NCI-H2107 treated with DMSO at 0.1 percent for 48 hours (cell line): ENCODE measurements at regions not wholly inside any gene's neighbourhood (a gene's known extent, or its start where the extent isn't known, plus 50 kb on each side); places are given as distances from the start of the nearest gene placed in this dataset.
"Not testable (repeated sequence)": the region's sequence is repeated elsewhere in the genome, so short reads cannot be mapped to it uniquely, and the experiment has no call there.

Experiments
- DNase-seq: peaks from one replicate; lab custom pipeline; 2025; ENCODE audit not compliant: unreplicated experiment; lab: John Stamatoyannopoulos, UW

DNA sequence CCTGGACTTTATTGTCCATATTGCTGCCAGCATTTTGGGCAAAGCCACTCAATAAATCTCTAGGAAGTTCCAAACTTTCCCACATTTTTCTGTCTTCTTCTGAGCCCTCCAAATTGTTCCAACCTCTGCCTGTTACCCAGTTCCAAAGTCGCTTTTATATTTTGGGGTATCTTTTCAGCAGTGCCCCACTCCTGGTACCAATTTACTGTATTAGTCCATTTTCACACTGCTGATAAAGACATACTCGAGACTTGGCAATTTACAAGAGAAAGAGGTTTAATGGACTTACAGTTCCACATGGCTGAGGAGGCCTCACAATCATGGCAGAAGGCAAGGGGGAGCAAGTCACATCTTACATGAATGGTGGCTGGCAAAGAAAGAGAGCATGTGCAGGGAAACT lies 53.4 kb downstream of the AHSP start:
- not testable (repeated sequence) for DNase-seq

DNA sequence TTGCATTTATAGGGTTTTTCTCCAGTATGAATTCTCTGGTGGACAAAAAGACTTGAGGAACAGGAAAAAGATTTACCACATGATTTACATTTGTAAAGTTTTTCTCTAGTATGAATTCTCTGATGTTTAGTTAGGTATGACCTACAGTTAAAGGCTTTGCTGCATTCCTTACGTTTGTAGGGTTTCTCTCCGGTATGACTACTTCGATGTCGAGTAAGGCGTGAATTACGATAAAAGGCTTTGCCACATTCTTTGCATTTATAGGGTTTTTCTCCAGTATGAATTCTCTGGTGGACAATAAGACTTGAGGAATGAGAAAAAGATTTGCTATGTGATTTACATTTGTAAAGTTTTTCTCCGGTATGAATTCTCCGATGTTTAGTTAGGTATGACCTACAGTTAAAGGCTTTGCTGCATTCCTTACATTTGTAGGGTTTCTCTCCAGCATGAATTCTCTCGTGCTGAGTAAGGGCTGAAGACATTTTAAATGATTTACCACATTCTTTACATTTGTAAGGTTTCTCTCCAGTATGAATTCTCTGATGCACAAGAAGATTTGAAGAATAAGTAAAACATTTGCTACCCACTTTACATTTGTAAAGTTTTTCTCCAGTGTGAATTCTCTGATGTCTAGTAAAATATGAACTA lies 74.2 kb downstream of the AHSP start:
- DNase-seq = not testable (repeated sequence)

DNA sequence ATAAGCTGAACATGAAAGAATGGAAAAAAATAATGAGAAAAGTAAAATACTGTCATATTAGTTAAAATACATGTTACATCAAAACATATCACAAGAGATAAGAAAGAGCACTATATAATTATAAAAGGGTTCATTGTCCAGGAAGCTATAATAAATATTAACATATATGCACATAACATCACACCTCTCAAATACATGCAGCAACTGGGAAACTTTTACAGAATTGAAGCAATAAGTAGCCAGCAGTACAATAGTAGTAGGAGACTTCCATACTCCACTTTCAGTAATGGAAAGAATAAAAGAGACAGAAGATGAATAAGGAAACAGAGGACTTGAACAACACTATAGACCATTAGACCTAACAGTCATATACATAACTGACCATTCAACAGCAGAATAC lies 90.4 kb downstream of the AHSP start:
- DNase-seq = no peak

DNA sequence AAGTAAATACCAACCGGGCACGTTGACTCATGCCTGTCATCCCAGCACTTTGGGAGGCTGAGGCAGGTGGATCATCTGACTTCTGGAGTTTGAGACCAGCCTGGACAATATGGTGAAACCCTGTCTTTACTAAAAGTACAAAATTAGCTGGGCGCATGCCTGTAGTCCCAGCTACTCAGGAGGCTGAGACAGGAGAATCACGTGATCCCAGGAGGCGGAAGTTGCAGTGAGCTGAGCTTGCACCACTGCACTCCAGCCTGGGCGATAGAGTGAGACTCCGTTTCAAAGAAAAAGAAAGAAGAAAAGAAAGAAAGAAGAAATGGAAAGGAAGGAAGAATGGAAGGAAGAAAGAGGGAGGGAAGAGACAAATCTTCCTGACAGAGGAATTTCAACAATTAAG lies 108.7 kb downstream of the AHSP start:
- no peak for DNase-seq

DNA sequence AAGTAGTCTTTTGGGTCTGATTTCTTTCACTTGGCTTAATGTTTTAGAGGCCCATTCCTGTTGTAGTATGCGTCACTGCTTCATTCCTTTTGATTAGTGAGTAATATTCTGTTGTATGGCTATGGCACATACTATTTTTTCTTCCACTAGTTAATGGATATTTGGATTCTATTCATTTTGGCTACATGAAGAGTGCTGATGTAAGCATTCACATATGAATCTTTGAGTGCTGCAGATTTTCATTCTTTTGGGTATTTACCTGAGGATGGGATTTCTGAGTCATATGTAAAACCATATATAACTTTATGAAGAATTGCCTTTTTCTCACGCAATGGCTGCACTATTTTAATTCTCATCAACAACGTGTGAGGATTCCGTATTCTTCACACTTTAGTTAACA lies 113.6 kb downstream of the AHSP start:
- DNase-seq = no peak

DNA sequence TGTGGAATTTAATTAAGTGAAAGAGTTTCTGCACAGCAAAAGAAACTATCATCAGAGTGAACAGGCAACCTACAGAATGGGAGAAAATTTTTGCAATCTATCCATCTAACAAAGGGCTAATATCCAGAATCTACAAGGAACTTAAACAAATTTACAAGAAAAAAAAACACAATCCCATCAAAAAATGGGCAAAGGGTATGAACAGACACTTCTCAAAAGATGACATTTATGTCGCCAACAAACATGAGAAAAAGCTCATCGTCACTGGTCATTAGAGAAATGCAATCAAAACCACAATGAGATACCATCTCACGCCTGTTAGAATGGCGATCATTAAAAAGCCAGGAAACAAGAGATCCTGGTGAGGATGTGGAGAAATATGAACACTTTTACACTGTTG lies 128.0 kb downstream of the AHSP start:
- not testable (repeated sequence) for DNase-seq

DNA sequence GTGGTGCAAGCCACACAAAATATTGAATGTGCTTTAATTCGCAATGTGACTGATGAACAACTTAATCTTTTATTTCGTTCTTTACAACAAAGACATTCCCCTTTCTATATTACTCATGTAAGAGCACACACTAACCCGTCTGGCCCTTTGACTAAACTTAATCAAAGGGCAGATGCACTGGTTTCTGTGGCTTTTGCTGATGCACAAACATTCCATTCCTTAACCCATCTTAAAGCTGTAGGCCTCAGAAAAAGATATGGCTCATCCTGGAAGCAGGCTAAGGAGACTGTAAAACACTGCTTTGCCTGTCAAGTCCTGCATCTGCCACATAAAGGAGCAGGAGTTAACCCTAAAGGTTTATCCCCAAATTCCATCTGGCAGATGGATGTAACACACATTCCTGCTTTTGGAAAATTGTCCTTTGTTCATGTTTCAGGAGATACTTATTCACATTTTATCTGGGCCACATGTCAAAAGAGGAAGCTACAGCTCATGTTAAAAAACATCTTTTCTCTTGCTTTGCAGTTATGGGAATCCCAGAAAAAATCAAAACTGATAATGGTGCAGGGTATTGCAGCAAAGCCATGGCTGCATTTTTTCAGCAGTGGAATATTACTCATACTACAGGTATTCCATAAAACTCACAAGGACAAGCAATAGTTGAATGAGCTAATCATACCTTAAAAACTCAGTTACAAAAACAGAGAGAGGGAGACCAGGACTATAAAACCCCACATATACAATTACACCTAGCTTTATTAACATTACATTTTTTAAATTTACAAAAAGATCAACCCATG lies 137.2 kb downstream of the AHSP start:
- DNase-seq = no peak

DNA sequence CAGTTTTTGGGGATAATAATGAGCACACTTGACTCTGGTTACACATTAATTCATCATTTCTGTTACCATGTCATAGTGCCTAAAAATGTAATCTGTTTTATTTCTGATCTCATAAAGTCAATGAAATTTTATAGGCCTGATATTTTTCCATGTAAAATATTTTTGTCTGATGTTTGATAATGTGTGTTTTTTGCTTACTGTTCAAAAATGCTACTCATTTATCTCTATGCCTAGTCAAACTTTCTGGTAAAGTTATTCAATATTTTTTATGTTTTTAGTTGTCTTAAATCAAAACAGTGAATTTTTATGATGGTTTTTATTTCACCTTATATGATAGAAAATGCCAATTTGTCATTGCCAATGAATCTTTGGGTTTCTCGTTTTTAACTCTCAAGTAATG lies 147.0 kb downstream of the AHSP start:
- DNase-seq = no peak

DNA sequence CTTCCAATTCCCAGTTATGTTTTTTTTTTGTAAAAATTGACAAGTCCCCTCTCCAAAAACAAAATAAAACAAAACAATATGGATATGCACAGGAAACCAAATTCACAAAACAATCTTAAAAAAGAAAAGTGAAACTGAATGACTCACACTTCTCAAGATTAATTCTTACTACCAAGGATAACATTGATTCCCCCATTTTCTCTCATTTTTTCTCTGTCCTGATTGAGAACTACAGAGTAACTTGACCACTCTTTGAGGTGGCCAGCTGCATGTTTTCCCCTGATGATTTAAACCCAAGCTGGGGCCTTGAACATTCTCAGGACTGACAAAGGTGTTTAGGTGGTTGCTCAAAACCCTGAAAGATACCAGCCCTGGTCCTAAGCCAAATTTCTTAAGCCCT lies 149.0 kb downstream of the AHSP start:
- DNase-seq = no peak

DNA sequence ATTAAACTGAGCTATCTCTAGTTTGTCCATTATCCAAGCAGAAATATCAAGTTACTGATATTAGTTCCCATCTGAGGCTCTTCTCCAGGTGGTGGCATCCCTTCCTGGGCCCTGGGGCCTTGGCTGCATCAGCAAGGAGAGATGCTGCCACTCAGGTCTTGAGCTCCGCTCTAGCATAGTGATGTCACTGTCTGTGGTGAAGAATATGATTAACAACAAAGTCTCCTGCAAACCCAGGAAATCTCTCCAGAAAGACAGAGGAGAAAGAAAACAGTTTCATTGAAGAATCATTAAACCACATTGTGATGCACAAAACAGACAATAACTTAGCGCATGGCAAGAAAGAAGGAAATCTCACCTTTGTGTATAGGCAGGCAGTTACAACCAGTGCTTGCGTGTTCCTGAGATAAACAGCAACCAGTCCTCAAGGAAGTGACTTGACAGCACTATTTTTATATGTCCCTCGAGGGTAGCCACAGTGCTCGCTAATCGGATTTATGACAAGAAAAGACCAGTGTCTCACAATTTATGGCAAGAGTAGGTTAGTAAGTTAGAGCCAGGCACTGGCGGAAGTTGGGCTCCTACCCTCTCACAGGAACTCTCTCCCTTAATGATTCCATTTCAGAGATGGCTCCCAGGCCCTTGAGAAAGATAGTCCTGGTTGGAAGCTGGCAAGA lies 151.1 kb downstream of the AHSP start:
- DNase-seq = no peak

DNA sequence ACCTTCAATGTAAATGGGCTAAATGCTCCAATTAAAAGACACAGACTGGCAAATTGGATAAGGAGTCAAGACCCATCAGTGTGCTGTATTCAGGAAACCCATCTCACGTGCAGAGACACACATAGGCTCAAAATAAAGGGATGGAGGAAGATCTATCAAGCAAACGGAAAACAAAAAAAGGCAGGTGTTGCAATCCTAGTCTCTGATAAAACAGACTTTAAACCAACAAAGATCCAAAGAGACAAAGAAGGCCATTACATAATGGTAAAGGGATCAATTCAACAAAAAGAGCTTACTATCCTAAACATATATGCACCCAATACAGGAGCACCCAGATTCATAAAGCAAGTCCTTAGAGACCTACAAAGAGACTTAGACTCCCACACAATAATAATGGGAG lies 161.6 kb downstream of the AHSP start:
- not testable (repeated sequence) for DNase-seq

DNA sequence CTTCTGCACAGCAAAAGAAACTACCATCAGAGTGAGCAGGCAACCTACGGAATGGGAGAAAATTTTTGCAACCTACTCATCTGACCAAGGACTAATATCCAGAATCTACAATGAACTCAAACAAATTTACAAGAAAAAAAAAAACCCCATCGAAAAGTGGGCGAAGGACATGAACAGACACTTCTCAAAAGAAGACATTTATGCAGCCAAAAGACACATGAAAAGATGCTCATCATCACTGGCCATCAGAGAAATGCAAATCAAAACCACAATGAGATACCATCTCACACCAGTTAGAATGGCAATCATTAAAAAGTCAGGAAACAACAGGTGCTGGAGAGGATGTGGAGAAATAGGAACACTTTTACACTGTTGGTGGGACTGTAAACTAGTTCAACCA lies 164.6 kb downstream of the AHSP start:
- DNase-seq = not testable (repeated sequence)

DNA sequence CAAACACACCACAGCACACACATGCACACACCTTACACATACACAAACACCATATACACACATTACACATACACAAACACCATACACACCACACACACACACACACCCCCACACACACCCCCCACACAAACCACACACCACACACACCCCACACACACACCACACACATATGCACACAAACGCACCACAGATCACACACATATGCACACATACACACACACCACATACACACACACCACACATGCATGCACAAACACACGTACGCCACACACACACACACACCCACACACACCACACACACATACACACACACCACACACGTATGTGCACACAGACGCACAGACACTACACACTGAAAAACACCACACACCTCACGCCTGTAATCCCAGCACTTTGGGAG lies 166.0 kb downstream of the AHSP start:
- DNase-seq = no peak

DNA sequence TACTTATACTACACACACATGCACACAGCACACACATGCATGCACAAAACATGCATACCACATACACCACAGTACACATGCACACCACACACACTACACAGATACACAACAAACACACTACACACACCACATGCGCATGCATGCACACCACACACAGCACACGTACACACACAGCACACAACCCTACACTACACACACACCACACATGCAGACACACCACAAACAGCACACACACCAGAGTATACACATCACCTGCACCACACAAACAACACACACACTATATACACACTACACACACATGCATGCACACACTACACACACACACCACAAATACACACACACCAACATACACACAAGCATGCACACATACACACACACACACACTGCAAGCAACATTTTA lies 166.8 kb downstream of the AHSP start:
- no peak for DNase-seq

DNA sequence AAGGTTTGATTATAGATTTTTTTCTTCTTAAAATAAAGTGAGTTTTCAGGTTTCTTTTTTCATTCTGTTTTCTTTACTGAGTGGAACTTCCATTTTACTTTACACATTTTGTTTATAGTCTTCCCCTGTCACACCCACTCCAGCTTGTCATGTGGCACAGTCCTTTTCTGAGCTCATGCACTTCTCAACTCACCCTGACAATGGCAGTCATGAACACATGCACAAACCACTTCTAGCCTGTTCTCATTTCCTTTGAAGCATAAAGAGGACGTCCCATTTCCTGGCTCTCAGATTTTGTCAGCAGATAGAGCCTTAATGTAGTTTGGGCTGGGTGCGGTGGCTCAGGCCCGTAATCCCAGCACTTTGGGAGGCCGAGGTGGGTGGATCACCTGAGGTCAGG lies 168.0 kb downstream of the AHSP start:
- DNase-seq = no peak

DNA sequence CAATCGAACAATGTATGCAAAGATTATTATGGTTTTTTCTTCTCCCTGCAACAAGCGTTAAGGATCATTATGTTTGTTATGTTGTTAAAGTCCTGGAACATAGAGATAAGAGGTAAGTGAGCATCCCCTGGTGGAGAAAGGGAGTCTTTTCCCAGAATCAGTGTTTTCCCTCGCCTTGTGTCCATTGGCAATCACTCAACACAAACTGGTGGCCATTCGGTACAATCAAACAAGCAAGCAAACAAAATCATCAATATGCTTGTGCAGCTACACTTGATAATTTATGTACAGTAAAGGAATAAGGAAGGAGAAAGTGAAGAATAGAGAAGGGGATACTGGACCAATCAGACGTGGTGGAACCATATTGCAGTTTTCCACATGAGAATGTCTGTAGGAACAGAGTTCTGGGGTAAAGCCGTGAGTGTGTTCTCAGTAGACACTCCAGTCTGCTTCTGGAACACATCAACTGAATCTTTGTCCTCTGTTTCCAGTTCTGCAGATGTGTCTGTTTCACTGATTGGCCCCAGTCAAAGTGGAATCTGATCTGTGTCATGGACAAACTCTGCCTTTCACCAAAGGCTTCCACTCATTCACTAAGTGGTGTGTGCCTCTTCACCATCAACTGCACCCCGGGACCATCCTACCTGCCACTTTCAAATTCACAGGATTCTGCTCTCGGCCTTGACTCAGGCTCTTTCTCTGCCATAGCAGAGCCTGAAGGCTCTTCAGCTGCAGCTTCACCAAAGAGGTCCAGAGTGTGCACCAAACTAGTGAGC lies 169.5 kb downstream of the AHSP start:
- peak; percentile 53 for DNase-seq

DNA sequence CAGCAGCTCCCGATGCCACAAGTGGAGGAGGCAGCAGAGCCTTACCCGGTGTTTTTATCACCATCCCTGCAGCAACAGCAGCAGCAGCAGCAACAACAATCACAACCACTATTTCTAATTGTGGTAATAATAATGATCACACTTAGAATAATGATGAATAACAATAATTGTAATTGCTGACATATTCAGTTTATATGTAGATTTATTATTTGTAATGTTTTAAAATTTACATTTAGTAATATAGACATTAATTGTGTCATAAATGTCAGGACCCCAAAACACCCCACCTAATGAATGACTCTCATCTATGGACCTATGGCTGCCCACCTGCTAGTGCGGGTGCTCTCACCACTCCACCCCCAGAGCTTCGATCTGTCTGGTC lies 170.0 kb downstream of the AHSP start:
- DNase-seq = no peak

DNA sequence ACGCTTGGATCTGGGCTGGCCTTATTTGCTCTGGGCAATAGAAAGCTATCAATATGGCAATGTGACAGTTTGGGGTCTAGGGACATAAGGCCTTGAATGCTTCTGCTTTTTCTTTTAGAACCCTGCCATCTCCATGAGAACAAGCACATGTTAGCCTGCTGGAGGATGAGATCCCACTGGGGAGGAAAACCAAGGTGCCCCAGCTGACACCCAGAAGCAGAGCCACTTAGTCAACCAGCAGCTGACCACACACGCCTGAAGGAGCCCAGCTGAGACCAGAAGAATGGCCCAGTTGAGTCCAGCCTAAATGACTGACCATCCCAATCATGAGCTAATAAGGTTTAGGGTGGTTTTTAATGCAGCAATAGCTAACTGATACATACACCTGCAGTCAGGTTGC lies 171.2 kb downstream of the AHSP start:
- no peak for DNase-seq

DNA sequence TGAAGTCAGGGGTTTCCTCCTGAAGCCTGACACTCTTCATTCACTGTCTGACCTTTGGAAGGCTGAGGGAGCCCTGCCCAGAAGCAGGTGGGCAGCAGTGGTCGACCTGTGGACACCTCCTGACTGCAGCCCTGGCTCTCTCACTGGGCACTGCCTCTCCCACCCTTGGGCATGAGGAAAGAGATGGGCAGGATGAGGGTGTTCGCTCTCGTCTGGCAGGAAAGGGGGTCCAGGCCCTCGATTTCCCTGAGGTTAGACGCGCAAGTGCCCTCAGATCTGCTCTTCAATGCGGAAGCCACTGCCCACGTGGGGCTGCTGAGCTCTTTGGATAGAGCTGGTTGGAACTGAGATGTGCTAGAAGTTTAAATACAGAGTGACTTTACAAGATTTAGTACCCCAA lies 171.9 kb downstream of the AHSP start:
- DNase-seq = no peak

DNA sequence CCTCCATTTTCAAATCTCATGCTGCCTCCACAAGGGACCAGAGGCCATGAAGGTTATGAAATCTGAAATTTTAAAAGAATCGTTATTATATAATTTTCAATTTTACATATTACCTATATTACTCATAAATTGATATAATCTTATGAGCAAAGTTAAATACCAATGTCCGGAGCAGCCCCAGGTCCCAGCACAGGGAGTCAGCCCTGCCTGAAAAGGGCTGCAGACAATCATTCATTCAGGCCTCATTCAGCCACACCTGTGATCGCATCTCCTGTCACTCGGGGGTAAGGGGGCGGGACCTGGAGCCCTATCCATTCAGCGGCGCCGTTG lies 172.5 kb downstream of the AHSP start:
- peak; percentile 76 for DNase-seq

DNA sequence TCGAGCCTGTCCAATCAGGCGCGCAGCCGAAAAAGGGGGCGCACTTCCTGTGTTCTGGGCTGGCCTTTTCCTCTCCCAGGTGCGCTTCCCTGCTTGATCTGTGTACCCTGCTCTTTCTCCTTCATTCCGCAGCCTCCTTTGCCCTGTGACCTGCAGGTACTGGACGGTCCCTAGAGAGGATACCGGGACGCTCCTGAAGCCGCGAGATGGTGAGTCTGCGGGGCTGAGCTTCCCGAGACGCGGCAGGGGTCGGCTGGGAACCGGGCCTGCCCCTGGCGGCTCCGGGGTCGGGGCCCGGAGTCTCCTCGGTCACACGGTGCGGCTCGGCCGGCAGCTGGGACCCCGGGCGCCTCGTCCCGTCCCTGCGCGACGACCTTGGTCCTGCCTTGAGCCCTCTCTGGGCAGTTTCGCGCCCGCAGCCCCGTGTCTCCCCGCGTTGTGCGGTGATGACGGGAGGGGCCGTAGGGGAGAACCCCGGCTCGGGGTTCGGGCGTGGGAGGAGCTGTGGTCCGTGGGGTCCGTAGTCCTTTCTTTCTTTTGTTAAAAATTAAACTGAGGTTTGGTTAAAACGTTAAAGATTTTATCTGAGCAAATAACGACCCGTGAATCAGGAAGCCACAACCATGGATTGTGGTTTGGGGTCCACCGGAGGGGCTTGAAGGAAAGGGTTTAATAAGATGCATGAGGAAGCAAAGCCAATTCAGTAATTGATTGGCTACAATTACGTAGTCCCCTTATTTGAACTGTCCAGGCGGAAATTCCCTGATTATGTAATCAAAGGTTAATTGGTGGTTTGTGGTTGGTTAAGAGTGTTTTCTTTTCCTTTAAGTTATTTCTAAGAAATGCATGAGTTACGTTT lies 172.8 kb upstream of the ZNF267 start:
- DNase-seq = no peak
